IMR-90 (cell line): ENCODE measurements at regions not wholly inside any gene's neighbourhood (a gene's known extent, or its start where the extent isn't known, plus 50 kb on each side); places are given as distances from the start of the nearest gene placed in this dataset.

Source experiments
- CTCF ChIP-seq: conservative IDR thresholded peaks from 2 replicates; pipeline ENCODE4 v1.5.1; 2012; ENCODE audit warnings: mild to moderate bottlenecking, low read depth, low read length, improper control_type of control experiment
- ELK1 ChIP-seq: fragments of 150-350 bp; IDR thresholded peaks from 2 replicates; pipeline ENCODE4 v1.6.1; 2016; ENCODE audit warnings: low read depth, mild to moderate bottlenecking, low read length, moderate library complexity, borderline replicate concordance
- POLR2A ChIP-seq: IDR thresholded peaks from 2 replicates; pipeline ENCODE4 v1.6.1; 2012; ENCODE audit warnings: mild to moderate bottlenecking, low read depth, low read length

DNA sequence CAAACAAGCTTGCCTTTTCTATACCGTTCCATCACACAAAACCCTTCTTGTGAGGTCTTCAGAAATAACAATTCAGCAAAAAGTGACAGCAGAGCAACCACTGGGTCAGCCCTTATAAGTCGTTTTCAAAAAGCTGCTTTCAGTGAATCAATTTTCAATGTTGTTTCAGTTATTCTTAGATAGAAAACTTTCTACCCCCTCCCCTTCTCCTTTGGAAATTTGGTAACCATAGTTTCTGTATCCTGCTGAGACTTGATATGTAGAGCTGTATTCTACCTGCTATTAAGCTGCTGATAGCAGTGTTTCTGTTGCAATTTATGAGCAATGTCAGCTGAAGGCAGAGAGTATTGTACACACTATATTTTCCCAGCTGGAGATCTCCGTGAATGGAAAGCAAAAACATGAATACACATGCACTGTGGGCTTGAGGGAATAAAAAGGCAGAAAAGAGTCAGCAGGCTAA is 75.7 kb downstream of the ZNF608 start:
- TF ChIP-seq ELK1: no peak
- no peak for TF ChIP-seq CTCF
- TF ChIP-seq POLR2A: no peak
